ENCODE measurements at regions not wholly inside any gene's neighbourhood (a gene's known extent, or its start where the extent isn't known, plus 50 kb on each side); places are given as distances from the start of the nearest gene placed in this dataset.

DNA sequence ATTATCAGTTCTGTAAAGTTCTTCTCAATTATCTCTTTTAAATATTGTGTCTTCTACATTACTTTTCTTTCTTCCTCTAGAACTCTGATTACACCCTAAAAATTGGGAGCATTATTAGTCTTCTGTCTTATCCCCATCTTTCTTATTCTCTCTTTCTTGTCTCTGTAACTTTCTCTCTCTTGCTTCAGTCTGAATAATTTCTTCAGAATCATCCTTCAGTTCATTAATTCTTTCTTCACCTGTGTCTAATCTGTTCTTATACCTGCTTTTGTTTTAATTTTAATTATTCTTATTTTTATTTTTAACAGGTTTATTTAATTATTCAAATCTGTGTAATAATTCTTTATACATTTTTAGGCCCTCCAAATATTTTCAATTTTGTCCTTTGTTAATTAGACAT is 114.3 kb downstream of the GATA3 start:
- H3K36me3 ChIP-seq (replicated peaks; ENCODE audit: insufficient read depth, low read depth), result no peaks in the 10 kb centered on the region
- H2AFZ ChIP-seq, result no peak overlapping the region
- no peaks in the 10 kb centered on the region for H3K9me3 ChIP-seq (ENCODE audit: low read depth)
- H3K4me3 ChIP-seq, result no peak overlapping the region
- TF ChIP-seq EZH2phosphoT487 (IDR thresholded peaks at IDR 0.05; ENCODE audit: low read depth, severe bottlenecking, unreplicated experiment) (no peak), EZH2 (IDR thresholded peaks at IDR 0.05; ENCODE audit: borderline replicate concordance) (no peak)
- TF ChIP-seq, protein P1, sequence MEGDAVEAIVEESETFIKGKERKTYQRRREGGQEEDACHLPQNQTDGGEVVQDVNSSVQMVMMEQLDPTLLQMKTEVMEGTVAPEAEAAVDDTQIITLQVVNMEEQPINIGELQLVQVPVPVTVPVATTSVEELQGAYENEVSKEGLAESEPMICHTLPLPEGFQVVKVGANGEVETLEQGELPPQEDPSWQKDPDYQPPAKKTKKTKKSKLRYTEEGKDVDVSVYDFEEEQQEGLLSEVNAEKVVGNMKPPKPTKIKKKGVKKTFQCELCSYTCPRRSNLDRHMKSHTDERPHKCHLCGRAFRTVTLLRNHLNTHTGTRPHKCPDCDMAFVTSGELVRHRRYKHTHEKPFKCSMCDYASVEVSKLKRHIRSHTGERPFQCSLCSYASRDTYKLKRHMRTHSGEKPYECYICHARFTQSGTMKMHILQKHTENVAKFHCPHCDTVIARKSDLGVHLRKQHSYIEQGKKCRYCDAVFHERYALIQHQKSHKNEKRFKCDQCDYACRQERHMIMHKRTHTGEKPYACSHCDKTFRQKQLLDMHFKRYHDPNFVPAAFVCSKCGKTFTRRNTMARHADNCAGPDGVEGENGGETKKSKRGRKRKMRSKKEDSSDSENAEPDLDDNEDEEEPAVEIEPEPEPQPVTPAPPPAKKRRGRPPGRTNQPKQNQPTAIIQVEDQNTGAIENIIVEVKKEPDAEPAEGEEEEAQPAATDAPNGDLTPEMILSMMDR (IDR thresholded peaks at IDR 0.05; ENCODE audit: poor library complexity), result no peak
- DNase-seq (ENCODE audit: low spot score), result no peak
- H3K79me2 ChIP-seq, result no peaks in the 10 kb centered on the region
- no peaks in the 10 kb centered on the region for H4K20me1 ChIP-seq (ENCODE audit: insufficient read depth, poor library complexity, severe bottlenecking)
- no peak overlapping the region for H3K27ac ChIP-seq
- no peaks in the 10 kb centered on the region for H3K27me3 ChIP-seq
- H3K9me2 ChIP-seq (replicated peaks; ENCODE audit: insufficient read depth), result no peaks in the 10 kb centered on the region
- H3K4me2 ChIP-seq, result no peak overlapping the region
- no peaks in the 10 kb centered on the region for H3K4me1 ChIP-seq (ENCODE audit: insufficient read depth)

DNA sequence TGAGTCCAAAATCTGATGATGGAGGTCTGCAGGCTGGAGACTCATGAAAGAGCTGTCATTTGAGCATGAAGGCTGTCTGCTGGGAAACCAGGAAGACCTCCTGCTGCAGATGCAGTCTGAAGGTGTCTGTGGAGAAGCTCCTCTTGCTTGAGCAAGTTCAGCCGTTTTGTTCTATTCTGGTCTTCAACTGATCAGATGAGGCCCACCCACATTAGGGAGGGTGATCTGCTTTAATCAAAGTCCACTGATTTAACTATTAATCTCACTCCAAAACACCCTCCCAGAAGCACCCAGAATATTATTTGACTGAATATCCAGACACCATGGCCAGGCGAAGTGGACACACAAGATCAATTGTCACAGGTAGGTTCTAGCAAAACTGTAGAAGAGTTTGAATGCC is 116.5 kb downstream of the GATA3 start:
- no peak for TF ChIP-seq EZH2 (IDR thresholded peaks at IDR 0.05; ENCODE audit: borderline replicate concordance)
- TF ChIP-seq, protein P1 (IDR thresholded peaks at IDR 0.05; ENCODE audit: poor library complexity), result no peak
- no peak for TF ChIP-seq EZH2phosphoT487 (IDR thresholded peaks at IDR 0.05; ENCODE audit: low read depth, severe bottlenecking, unreplicated experiment)
- DNase-seq (ENCODE audit: low spot score), result no peak
- 81% methylated on average over 2 of the region's 2 CpGs for WGBS (ENCODE audit: low lambda C conversion rate, missing lambda C conversion rate)
- Histone ChIP-seq H3K27ac (no peak overlapping the region), H3K9me2 (replicated peaks; ENCODE audit: insufficient read depth) (no peaks in the 10 kb centered on the region), H3K9me3 (ENCODE audit: low read depth) (no peaks in the 10 kb centered on the region), H3K4me1 (ENCODE audit: insufficient read depth) (no peaks in the 10 kb centered on the region), H3K27me3 (no peaks in the 10 kb centered on the region), H3K36me3 (replicated peaks; ENCODE audit: insufficient read depth, low read depth) (no peaks in the 10 kb centered on the region), H3K4me2 (no peak overlapping the region), H4K20me1 (ENCODE audit: insufficient read depth, poor library complexity, severe bottlenecking) (no peaks in the 10 kb centered on the region), H3K4me3 (no peak overlapping the region), H2AFZ (no peak overlapping the region), H3K79me2 (no peaks in the 10 kb centered on the region)

GRCh38 chr10:8172604-8173003 is 118.1 kb downstream of the GATA3 start:
- WGBS (ENCODE audit: low lambda C conversion rate, missing lambda C conversion rate), result 98% methylated on average over 7 of the region's 7 CpGs
- no peaks in the 10 kb centered on the region for H3K36me3 ChIP-seq (replicated peaks; ENCODE audit: insufficient read depth, low read depth)
- no peaks in the 10 kb centered on the region for H3K9me3 ChIP-seq (ENCODE audit: low read depth)
- TF ChIP-seq EZH2 (IDR thresholded peaks at IDR 0.05; ENCODE audit: borderline replicate concordance), result no peak
- TF ChIP-seq, protein P1 (IDR thresholded peaks at IDR 0.05; ENCODE audit: poor library complexity), result no peak
- TF ChIP-seq EZH2phosphoT487 (IDR thresholded peaks at IDR 0.05; ENCODE audit: low read depth, severe bottlenecking, unreplicated experiment), result no peak
- H4K20me1 ChIP-seq (ENCODE audit: insufficient read depth, poor library complexity, severe bottlenecking), result no peaks in the 10 kb centered on the region
- H3K4me2 ChIP-seq, result no peak overlapping the region
- DNase-seq (ENCODE audit: low spot score), result no peak
- H3K27me3 ChIP-seq, result no peaks in the 10 kb centered on the region
- no peak overlapping the region for H3K27ac ChIP-seq
- H3K4me3 ChIP-seq, result no peak overlapping the region
- no peaks in the 10 kb centered on the region for H3K4me1 ChIP-seq (ENCODE audit: insufficient read depth)
- H3K9me2 ChIP-seq (replicated peaks; ENCODE audit: insufficient read depth), result no peaks in the 10 kb centered on the region
- no peak overlapping the region for H2AFZ ChIP-seq
- H3K79me2 ChIP-seq, result no peaks in the 10 kb centered on the region

DNA sequence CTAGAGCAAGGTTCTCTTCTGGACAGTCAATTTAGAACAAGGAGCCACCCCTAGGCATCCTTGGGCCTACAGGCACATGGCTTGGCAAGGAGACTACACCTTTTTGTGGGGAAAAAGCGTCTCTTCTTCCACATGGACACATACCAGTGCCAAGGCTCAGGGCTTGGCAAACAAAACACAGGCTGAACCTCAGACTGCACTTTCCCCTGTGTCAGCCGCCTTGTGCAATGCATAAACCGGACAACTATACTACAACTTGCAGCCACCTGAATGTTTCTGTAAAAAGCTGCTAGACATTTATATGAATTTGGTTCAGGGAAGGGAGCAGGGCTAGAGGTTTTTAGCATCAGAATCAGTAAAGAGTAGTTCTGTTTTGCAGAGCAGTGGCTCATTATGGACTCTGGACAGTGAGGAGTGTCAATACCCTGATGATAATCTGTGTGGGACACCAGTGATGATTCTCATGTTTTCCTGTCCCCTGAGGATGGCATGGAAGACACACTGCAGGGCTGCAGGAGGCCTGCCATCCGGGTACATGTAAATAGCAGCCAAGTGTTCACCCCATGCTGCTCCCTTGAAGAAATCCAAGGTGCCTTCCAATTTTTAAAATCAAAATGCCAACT is 118.9 kb downstream of the GATA3 start:
- Histone ChIP-seq H3K27ac (no peak overlapping the region), H2AFZ (no peak overlapping the region), H3K36me3 (replicated peaks; ENCODE audit: insufficient read depth, low read depth) (no peaks in the 10 kb centered on the region), H3K79me2 (no peaks in the 10 kb centered on the region), H3K4me2 (no peak overlapping the region), H3K4me3 (no peak overlapping the region), H3K4me1 (ENCODE audit: insufficient read depth) (no peaks in the 10 kb centered on the region), H3K9me3 (ENCODE audit: low read depth) (no peaks in the 10 kb centered on the region), H4K20me1 (ENCODE audit: insufficient read depth, poor library complexity, severe bottlenecking) (no peaks in the 10 kb centered on the region), H3K27me3 (no peaks in the 10 kb centered on the region), H3K9me2 (replicated peaks; ENCODE audit: insufficient read depth) (no peaks in the 10 kb centered on the region)
- TF ChIP-seq, protein P1 (IDR thresholded peaks at IDR 0.05; ENCODE audit: poor library complexity), result no peak
- TF ChIP-seq EZH2 (IDR thresholded peaks at IDR 0.05; ENCODE audit: borderline replicate concordance) (no peak), EZH2phosphoT487 (IDR thresholded peaks at IDR 0.05; ENCODE audit: low read depth, severe bottlenecking, unreplicated experiment) (no peak)
- DNase-seq (ENCODE audit: low spot score), result no peak
- WGBS (ENCODE audit: low lambda C conversion rate, missing lambda C conversion rate), result 80% methylated on average over 4 of the region's 4 CpGs
